H1 (cell line): ENCODE measurements at regions not wholly inside any gene's neighbourhood (a gene's known extent, or its start where the extent isn't known, plus 50 kb on each side); places are given as distances from the start of the nearest gene placed in this dataset.

Experiments
- CBX8 ChIP-seq: fragments of 300-800, 300-1000 bp; sonication (generic); IDR thresholded peaks from 2 replicates; pipeline ENCODE4 v1.7.1; 2016; ENCODE audit warnings: low read depth, low read length, borderline replicate concordance
- CHD7 ChIP-seq: fragments of 300-600 bp; sonication (generic); IDR thresholded peaks from 2 replicates; pipeline ENCODE4 v1.7.1; 2012; ENCODE audit warnings: low read length, moderate library complexity, mild to moderate bottlenecking, inconsistent platforms; ENCODE audit not compliant: insufficient replicate concordance
- E2F6 ChIP-seq: IDR thresholded peaks from 2 replicates; pipeline ENCODE4 v1.6.1; 2012; ENCODE audit warnings: inconsistent platforms
- GTF2F1 ChIP-seq: IDR thresholded peaks from 2 replicates; pipeline ENCODE4 v1.6.1; 2012; ENCODE audit warnings: low read depth, low read length, improper control_type of control experiment, borderline replicate concordance
- JUND ChIP-seq: IDR thresholded peaks from 2 replicates; pipeline ENCODE4 v1.6.1; 2011; ENCODE audit warnings: mild to moderate bottlenecking, improper control_type of control experiment, low read length
- RNF2 ChIP-seq: fragments of 200-900, 300-1000 bp; sonication (generic); IDR thresholded peaks from 2 replicates; pipeline ENCODE4 v1.7.1; 2016; ENCODE audit warnings: borderline replicate concordance, low read depth, mild to moderate bottlenecking, antibody characterized with exemption, low read length; ENCODE audit not compliant: poor library complexity, severe bottlenecking; ENCODE audit errors: missing control alignments
- SIN3A ChIP-seq, 2 experiments: IDR thresholded peaks in 1 of 2; conservative IDR thresholded peaks in 1 of 2; 2 replicates each; pipeline ENCODE4 v1.6.1; 2011 to 2012; ENCODE audit warnings: low read length in 2 of 2, improper control_type of control experiment in 1 of 2, low read depth in 1 of 2, mild to moderate bottlenecking in 1 of 2
- TCF12 ChIP-seq: IDR thresholded peaks from 2 replicates; pipeline ENCODE4 v1.6.1; 2011; ENCODE audit warnings: low read depth, mild to moderate bottlenecking, low read length
- ZNF274 ChIP-seq: IDR thresholded peaks from 2 replicates; pipeline ENCODE4 v1.7.0; 2012; ENCODE audit warnings: low read length, borderline replicate concordance; ENCODE audit errors: extremely low read depth

GRCh38 chr5:4939042-4939781 lies 200.9 kb upstream of the ADAMTS16 start (continued):
- TF ChIP-seq CHD7, result no peak
- no peak for TF ChIP-seq CBX8
- no peak for TF ChIP-seq TCF12
- TF ChIP-seq SIN3A (conservative IDR thresholded peaks at IDR 0.05 in 1 of 2, IDR thresholded peaks at IDR 0.05 in 1 of 2; ENCODE audit: low read depth in 1 of 2, low read length in 2 of 2), result no peak
- TF ChIP-seq RNF2, result no peak
- TF ChIP-seq GTF2F1, result no peak
- no peak for TF ChIP-seq JUND
- TF ChIP-seq ZNF274, result no peak
- no peak for TF ChIP-seq E2F6
